ENCODE measurements at regions not wholly inside any gene's neighbourhood (a gene's known extent, or its start where the extent isn't known, plus 50 kb on each side); places are given as distances from the start of the nearest gene placed in this dataset.

- no peak for TF ChIP-seq CTCF (IDR thresholded peaks at IDR 0.05)
- no peak for TF ChIP-seq POLR2A (IDR thresholded peaks at IDR 0.05)
Measured at GRCh38 chr4:136865526-136865925, 666.8 kb downstream of the PCDH18 start.
